IMR-90 (cell line): ENCODE measurements at regions not wholly inside any gene's neighbourhood (a gene's known extent, or its start where the extent isn't known, plus 50 kb on each side); places are given as distances from the start of the nearest gene placed in this dataset.

ENCODE experiments used
- BHLHE40 ChIP-seq: fragments of 150-350 bp; IDR thresholded peaks from 2 replicates; pipeline ENCODE4 v1.6.1; 2016; ENCODE audit warnings: mild to moderate bottlenecking, low read depth, low read length
- CEBPB ChIP-seq: IDR thresholded peaks from 2 replicates; pipeline ENCODE4 v1.6.1; 2012; ENCODE audit warnings: low read depth, low read length, improper control_type of control experiment
- MAFK ChIP-seq: IDR thresholded peaks from 2 replicates; pipeline ENCODE4 v1.6.1; 2012; ENCODE audit warnings: low read depth, low read length, improper control_type of control experiment
- MAZ ChIP-seq: IDR thresholded peaks from 2 replicates; pipeline ENCODE4 v1.6.1; 2012; ENCODE audit warnings: low read depth, mild to moderate bottlenecking, low read length, improper control_type of control experiment, moderate library complexity, borderline replicate concordance
- MXI1 ChIP-seq: IDR thresholded peaks from 2 replicates; pipeline ENCODE4 v1.6.1; 2012; ENCODE audit warnings: low read depth, mild to moderate bottlenecking, low read length, moderate library complexity, borderline replicate concordance
- POLR2A ChIP-seq: IDR thresholded peaks from 2 replicates; pipeline ENCODE4 v1.6.1; 2012; ENCODE audit warnings: mild to moderate bottlenecking, low read depth, low read length
- RCOR1 ChIP-seq: IDR thresholded peaks from 2 replicates; pipeline ENCODE4 v1.6.1; 2012; ENCODE audit warnings: mild to moderate bottlenecking, low read length, improper control_type of control experiment; ENCODE audit not compliant: insufficient replicate concordance
- RFX5 ChIP-seq: IDR thresholded peaks from 2 replicates; pipeline ENCODE4 v1.8.0; 2012; ENCODE audit warnings: low read depth, mild to moderate bottlenecking, low read length, moderate library complexity
- TF ChIP-seq, protein P1 (sequence below): conservative IDR thresholded peaks from 2 replicates; pipeline ENCODE4 v1.5.1; 2012; ENCODE audit warnings: mild to moderate bottlenecking, low read depth, low read length, improper control_type of control experiment
- TF ChIP-seq, protein P2 (sequence below): fragments of 150-350 bp; IDR thresholded peaks from 2 replicates; pipeline ENCODE4 v1.6.1; 2016; ENCODE audit warnings: low read depth, mild to moderate bottlenecking, low read length, moderate library complexity, borderline replicate concordance
- TF ChIP-seq, protein P3 (sequence below): fragments of 150-350 bp; IDR thresholded peaks from 2 replicates; pipeline ENCODE4 v1.6.1; 2017; ENCODE audit warnings: mild to moderate bottlenecking, antibody characterized with exemption, low read length, low read depth

DNA sequence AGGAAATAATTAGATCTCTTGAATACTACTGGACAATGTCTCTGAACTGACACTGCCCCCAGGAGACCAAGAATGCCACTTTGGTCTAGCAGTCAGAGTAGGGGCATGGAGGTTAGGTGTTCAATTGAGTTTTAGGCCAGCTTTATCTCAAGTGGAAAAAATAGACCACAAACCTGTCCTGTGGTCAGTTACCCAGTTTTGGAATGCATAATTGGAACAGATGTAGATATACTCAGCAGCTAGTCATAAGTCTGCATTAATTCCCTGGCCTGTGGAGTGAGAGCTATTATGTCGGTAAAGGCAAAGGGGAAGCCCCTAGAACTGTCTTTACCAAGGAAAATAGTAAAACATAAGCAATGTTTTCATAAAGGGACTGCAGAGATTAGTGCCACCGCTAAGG, 587.7 kb downstream of the GLUD2 start:
- TF ChIP-seq, protein P1, sequence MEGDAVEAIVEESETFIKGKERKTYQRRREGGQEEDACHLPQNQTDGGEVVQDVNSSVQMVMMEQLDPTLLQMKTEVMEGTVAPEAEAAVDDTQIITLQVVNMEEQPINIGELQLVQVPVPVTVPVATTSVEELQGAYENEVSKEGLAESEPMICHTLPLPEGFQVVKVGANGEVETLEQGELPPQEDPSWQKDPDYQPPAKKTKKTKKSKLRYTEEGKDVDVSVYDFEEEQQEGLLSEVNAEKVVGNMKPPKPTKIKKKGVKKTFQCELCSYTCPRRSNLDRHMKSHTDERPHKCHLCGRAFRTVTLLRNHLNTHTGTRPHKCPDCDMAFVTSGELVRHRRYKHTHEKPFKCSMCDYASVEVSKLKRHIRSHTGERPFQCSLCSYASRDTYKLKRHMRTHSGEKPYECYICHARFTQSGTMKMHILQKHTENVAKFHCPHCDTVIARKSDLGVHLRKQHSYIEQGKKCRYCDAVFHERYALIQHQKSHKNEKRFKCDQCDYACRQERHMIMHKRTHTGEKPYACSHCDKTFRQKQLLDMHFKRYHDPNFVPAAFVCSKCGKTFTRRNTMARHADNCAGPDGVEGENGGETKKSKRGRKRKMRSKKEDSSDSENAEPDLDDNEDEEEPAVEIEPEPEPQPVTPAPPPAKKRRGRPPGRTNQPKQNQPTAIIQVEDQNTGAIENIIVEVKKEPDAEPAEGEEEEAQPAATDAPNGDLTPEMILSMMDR = no peak
- TF ChIP-seq MAFK (no peak), POLR2A (no peak), RFX5 (no peak), MAZ (no peak), MXI1 (no peak), RCOR1 (no peak), BHLHE40 (no peak), CEBPB (no peak)
- TF ChIP-seq, protein P2, sequence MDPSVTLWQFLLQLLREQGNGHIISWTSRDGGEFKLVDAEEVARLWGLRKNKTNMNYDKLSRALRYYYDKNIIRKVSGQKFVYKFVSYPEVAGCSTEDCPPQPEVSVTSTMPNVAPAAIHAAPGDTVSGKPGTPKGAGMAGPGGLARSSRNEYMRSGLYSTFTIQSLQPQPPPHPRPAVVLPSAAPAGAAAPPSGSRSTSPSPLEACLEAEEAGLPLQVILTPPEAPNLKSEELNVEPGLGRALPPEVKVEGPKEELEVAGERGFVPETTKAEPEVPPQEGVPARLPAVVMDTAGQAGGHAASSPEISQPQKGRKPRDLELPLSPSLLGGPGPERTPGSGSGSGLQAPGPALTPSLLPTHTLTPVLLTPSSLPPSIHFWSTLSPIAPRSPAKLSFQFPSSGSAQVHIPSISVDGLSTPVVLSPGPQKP = no peak
- TF ChIP-seq, protein P3, sequence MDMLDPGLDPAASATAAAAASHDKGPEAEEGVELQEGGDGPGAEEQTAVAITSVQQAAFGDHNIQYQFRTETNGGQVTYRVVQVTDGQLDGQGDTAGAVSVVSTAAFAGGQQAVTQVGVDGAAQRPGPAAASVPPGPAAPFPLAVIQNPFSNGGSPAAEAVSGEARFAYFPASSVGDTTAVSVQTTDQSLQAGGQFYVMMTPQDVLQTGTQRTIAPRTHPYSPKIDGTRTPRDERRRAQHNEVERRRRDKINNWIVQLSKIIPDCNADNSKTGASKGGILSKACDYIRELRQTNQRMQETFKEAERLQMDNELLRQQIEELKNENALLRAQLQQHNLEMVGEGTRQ = no peak
